ENCODE measurements at regions not wholly inside any gene's neighbourhood (a gene's known extent, or its start where the extent isn't known, plus 50 kb on each side); places are given as distances from the start of the nearest gene placed in this dataset.

DNA sequence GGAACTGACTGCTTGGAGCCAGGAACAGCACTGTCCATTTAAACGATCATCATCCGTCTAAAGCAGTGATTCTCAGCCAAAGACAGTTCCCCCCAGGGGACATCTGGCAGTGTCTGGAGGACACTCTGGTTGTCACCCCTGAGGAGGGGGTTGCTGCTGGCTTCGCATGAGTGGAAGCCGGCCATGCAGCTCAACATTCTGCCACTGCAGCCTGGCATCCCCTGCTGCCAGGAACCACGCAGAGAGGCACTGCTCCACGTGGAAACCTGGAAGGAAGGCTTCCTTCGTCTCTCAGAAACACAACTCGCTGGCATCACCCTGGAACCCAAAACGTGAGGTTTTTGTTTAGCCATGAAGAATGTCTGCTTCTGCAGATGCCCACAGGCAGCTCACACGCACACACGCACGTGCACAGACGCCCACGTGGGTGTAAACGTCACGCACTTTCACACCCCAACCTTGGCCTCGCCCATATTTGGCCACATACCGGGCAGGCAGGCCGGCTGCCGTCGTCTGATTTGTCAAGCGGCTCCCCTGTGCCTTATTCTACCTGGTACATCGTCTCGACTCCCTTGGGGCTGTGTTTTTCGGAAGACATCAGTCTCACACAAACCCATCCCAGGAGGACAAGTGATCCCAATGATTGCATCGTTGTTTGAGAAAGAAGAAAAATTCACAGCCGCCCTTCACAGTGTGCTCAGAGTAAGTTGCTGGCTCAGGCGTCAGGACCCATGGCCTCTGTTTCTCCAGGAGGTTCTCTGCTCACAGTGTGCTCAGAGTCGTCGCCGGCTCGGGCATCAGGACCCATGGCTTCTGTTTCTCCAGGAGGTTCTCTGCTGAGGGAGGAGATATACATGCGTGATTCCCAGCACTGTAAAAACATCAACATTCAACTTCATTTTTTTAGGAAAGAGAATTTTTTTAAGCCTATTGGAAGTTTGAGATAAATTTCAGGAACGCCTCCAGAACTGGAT is 127.2 kb upstream of the PPP2R2D start:
- H3K4me3 ChIP-seq (ENCODE audit: low read depth, low read length): no peak overlapping the region
- TF ChIP-seq, protein P1, sequence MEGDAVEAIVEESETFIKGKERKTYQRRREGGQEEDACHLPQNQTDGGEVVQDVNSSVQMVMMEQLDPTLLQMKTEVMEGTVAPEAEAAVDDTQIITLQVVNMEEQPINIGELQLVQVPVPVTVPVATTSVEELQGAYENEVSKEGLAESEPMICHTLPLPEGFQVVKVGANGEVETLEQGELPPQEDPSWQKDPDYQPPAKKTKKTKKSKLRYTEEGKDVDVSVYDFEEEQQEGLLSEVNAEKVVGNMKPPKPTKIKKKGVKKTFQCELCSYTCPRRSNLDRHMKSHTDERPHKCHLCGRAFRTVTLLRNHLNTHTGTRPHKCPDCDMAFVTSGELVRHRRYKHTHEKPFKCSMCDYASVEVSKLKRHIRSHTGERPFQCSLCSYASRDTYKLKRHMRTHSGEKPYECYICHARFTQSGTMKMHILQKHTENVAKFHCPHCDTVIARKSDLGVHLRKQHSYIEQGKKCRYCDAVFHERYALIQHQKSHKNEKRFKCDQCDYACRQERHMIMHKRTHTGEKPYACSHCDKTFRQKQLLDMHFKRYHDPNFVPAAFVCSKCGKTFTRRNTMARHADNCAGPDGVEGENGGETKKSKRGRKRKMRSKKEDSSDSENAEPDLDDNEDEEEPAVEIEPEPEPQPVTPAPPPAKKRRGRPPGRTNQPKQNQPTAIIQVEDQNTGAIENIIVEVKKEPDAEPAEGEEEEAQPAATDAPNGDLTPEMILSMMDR (IDR thresholded peaks at IDR 0.05; ENCODE audit: insufficient read depth, low read depth, low read length, missing control alignments): no peak
- DNase-seq (ENCODE audit: low read depth): no peak

GRCh38 chr10:131774681-131775085 is 126.1 kb upstream of the PPP2R2D start:
- TF ChIP-seq, protein P1 (IDR thresholded peaks at IDR 0.05; ENCODE audit: insufficient read depth, low read depth, low read length, missing control alignments): no peak
- no peak overlapping the region for H3K4me3 ChIP-seq (ENCODE audit: low read depth, low read length)
- no peak for DNase-seq (ENCODE audit: low read depth)

- TF ChIP-seq, protein P1 (IDR thresholded peaks at IDR 0.05; ENCODE audit: insufficient read depth, low read depth, low read length, missing control alignments): no peak
- no peak for DNase-seq (ENCODE audit: low read depth)
- no peak overlapping the region for H3K4me3 ChIP-seq (ENCODE audit: low read depth, low read length)
Observed at GRCh38 chr10:131775433-131775832, 125.4 kb upstream of the PPP2R2D start.

DNA sequence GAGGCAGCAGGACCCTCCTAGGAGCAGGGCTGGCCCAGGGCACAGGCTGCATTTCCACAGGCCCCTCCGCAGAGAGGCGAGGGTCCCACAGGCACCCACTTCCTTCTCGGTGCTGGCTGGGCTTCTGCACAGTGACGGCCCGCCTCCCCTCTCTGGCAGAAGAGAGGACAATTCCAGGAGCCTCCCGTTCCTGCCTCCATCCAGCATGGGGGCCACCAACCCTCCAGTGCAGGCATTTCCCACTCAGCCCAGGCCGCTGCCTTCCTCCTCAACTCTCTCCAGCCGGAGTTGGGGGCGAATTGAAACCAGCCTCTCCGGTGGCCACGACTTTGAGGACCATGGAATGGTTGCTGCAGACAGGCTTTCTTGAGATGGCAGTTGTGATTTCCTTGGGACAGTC is 125.0 kb upstream of the PPP2R2D start:
- H3K4me3 ChIP-seq (ENCODE audit: low read depth, low read length): no peak overlapping the region
- DNase-seq (ENCODE audit: low read depth): no peak
- TF ChIP-seq, protein P1 (IDR thresholded peaks at IDR 0.05; ENCODE audit: insufficient read depth, low read depth, low read length, missing control alignments): no peak

DNA sequence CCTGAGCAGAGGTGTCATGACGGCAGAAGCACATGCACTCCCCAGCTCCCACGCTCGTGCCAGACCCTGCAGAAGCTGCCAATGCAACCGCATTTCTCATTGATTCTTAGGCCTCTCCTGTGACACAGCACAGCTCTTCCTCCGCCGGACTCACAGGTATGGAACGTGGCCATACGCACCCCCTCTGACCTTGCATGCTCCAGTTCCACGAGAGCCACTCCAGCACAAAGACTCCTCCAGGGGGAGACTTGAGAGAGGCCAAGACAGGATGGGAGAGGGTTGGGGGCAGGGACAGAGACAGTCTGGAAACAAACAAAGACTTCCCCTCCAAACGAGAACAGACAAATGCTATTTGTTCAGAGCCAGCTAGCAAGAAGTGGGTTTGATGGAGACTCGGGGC is 124.3 kb upstream of the PPP2R2D start:
- no peak for DNase-seq (ENCODE audit: low read depth)
- H3K4me3 ChIP-seq (ENCODE audit: low read depth, low read length): no peak overlapping the region
- TF ChIP-seq, protein P1 (IDR thresholded peaks at IDR 0.05; ENCODE audit: insufficient read depth, low read depth, low read length, missing control alignments): no peak

- TF ChIP-seq, protein P1 (IDR thresholded peaks at IDR 0.05; ENCODE audit: insufficient read depth, low read depth, low read length, missing control alignments): no peak
- H3K4me3 ChIP-seq (ENCODE audit: low read depth, low read length): no peak overlapping the region
- DNase-seq (ENCODE audit: low read depth): no peak
Observed at GRCh38 chr10:131777162-131777561, 123.6 kb upstream of the PPP2R2D start.
